Heart right ventricle (tissue), 16 donors: ENCODE measurements at regions not wholly inside any gene's neighbourhood (a gene's known extent, or its start where the extent isn't known, plus 50 kb on each side); places are given as distances from the start of the nearest gene placed in this dataset.

ENCODE experiments used
- ATAC-seq, 8 donors: fragments of 200-7000 bp; cut with Tn5 transposase; one replicate each; pipeline ENCODE4 v1.9.1; 2020; ENCODE audit warnings: mild to moderate bottlenecking in 8 of 8, moderate library complexity in 8 of 8, moderate number of reproducible peaks in 1 of 8
- DNase-seq, 2 donors: peaks; one replicate each; pipeline ENCODE4 v3.0.0-alpha.2; 2020
- H3K27ac ChIP-seq, 10 donors: fragments of 200-600 bp; sonication (generic) in 2 of 10; one replicate each; pipeline versions ENCODE4 v1.5.0 to v1.8.0; 2020 to 2022; ENCODE audit warnings: mild to moderate bottlenecking in 3 of 10
- H3K27me3 ChIP-seq, 7 donors: fragments of 200-600 bp; one replicate each; pipeline ENCODE4 v1.8.0; 2021 to 2022; ENCODE audit warnings: mild to moderate bottlenecking in 2 of 7
- H3K36me3 ChIP-seq, 9 donors: fragments of 200-600 bp; sonication (generic) in 1 of 9; one replicate each; pipeline versions ENCODE4 v1.5.0 to v1.8.0; 2020 to 2022; ENCODE audit warnings: mild to moderate bottlenecking in 2 of 9
- H3K4me1 ChIP-seq, 9 donors: fragments of 200-600 bp; sonication (generic) in 1 of 9; one replicate each; pipeline versions ENCODE4 v1.5.0 to v1.8.0; 2020 to 2022; ENCODE audit warnings: mild to moderate bottlenecking in 4 of 9
- H3K4me3 ChIP-seq, 10 donors: fragments of 200-600 bp; sonication (generic) in 2 of 10; one replicate each; pipeline versions ENCODE4 v1.5.0 to v1.8.0; 2020 to 2022; ENCODE audit warnings: mild to moderate bottlenecking in 7 of 10, moderate library complexity in 2 of 10
- H3K9me3 ChIP-seq, 11 donors: fragments of 200-600 bp in 10 of 11; sonication (generic) in 2 of 11; one replicate each; pipeline versions ENCODE4 v1.5.0 to v1.8.0; 2013 to 2022; ENCODE audit warnings: mild to moderate bottlenecking in 2 of 11, control low read depth in 1 of 11, moderate library complexity in 1 of 11
- CTCF ChIP-seq, 9 donors: fragments of 200-600 bp; sonication (generic) in 2 of 9; IDR thresholded peaks; one replicate each; pipeline versions ENCODE4 v1.5.0 to v1.8.0; 2021 to 2022; ENCODE audit warnings: antibody characterized with exemption in 9 of 9, mild to moderate bottlenecking in 5 of 9, moderate library complexity in 1 of 9
- WGBS, 2 donors: extraction: QIAGEN DNeasy Blood & Tissue Kit; methylation state at CpG; one replicate each; pipeline ENCODE4 v1.1.7; 2013; ENCODE audit warnings: inconsistent platforms in 1 of 2; 5-methylcytosine and 5-hydroxymethylcytosine counted together
- intact Hi-C, 10 donors: fragments of 100-400 bp; cut with DNase I; formaldehyde crosslinking; loops; one replicate each; pipeline versions ENCODE4 v1.11.1 to v1.14.2; 2022
- donor health status: Arrhythmogenic right ventricular cardiomyopathy.
- donor health status: ischemic (EF 13 %, LVEDD 7.1; RV severe dilation, severe dysfunction).
- donor health status: healthy with polysubstance abuse.
- donor health status: DM: no; HTN: yes; CAD: no.
- donor health status: DM: no; HTN: no; CAD: no.
- donor health status: ischemic (EF 25% LVEDD 6.9; RV normal size, moderate dysfunction).
- donor health status: ischemic (EF 25% LVEDD 5.7; RV mildly dilated, moderate dysfunction).
- donor health status: healthy.
- donor health status: DM: yes; HTN: yes; CAD: no.
- donor health status: Ischemic cardiomyopathy.
- donor health status: ischemic (EF 35%, LVEDD 5.7; RV mildly dilated, moderate dysfunction).
- donor health status: nonischemic (EF 11% LVEDD 7.7; RV severe dilation, severe dysfunction).
- donor health status: DM: yes; HTN: yes; CAD: no.
- donor health status: PGD.
- donor health status: ischemic (EF 29% LVEDD 5.4; RV normal size, mild dysfunction).
- donor health status: nonischemic (EF 23%, LVEDD 6.1; RV moderate dilation, normal function).

DNA sequence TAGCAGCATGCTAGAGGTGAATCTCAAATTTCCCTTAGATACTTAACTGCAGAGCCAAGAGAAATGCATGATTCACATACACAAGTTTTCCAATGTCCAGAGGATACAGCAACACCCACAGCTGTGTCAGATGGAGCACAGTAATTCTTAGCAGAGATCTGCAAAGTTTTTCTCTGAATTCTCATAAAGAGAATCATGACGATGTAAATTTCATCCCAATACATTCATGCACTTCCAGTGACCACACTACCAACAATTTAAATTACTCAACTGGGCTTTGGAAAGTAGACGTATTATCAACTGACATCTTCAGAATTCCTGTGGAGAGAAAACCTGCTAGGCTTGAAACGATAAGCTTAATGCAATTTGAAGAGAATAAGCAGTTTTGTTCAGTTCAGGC is 378.8 kb upstream of the TLE4 start:
- Histone ChIP-seq H3K27ac (no peak overlapping the region), H3K4me3 (no peak overlapping the region), H3K9me3 (no peaks in the 10 kb centered on the region), H3K27me3 (no peaks in the 10 kb centered on the region), H3K4me1 (peaks cover 0 to 10% (median 0%) of the 10 kb centered on the region in 9 donors), H3K36me3 (no peaks in the 10 kb centered on the region)
- WGBS, 2 donors = 84 to 90% methylated on average over 3 of the region's 3 CpGs
- ATAC-seq (no peak), DNase-seq (no peak)
- TF ChIP-seq CTCF (IDR thresholded peaks at IDR 0.05) = no peak
- intact Hi-C loops = no loop called here

- TF ChIP-seq CTCF (IDR thresholded peaks at IDR 0.05) = no peak
- no peak for DNase-seq
These were observed 378.1 kb upstream of the TLE4 start for GRCh38 chr9:79193501-79194223.

GRCh38 chr9:79195879-79196278 is 375.9 kb upstream of the TLE4 start:
- Histone ChIP-seq H3K4me3 (no peak overlapping the region), H3K9me3 (no peaks in the 10 kb centered on the region), H3K36me3 (no peaks in the 10 kb centered on the region), H3K4me1 (peaks cover 0 to 10% (median 0%) of the 10 kb centered on the region in 9 donors), H3K27ac (peak overlapping the region in 1 of 10 donors; percentile 15), H3K27me3 (no peaks in the 10 kb centered on the region)
- peak in 6 of 8 donors; percentile 31 to 71 (median 54) for ATAC-seq
- intact Hi-C loops = no loop called here
- DNase-seq = no peak
- no peak for TF ChIP-seq CTCF (IDR thresholded peaks at IDR 0.05)

More at GRCh38 chr9:79193501-79194223, 378.1 kb upstream of the TLE4 start:
- Histone ChIP-seq H3K4me1 (peaks cover 0 to 10% (median 0%) of the 10 kb centered on the region in 9 donors), H3K4me3 (no peak overlapping the region), H3K9me3 (no peaks in the 10 kb centered on the region), H3K27ac (no peak overlapping the region), H3K27me3 (no peaks in the 10 kb centered on the region), H3K36me3 (no peaks in the 10 kb centered on the region)
- ATAC-seq = no peak
- 90 to 94% methylated on average over 36 of the region's 36 CpGs for WGBS, 2 donors
- intact Hi-C loops = no loop called here

DNA sequence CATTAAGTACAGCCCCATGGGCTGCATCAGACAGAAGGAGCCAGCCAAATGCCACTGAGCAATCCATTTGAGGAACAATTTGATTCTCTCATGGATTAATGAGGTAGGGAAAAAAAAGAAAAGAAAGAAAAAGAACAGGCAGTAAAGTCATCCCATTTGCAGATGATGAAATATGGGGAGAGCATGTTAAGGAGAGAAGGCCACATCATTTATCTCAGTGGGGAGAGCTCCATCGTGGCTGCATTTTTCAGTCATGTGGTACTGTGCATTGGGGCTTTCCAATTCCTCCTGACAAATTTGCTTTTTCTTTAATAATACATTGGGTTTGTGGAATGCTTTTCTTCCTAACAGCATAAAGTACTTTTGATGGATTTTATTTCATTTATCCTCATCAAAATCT is 375.2 kb upstream of the TLE4 start:
- ATAC-seq (peak in 1 of 8 donors; percentile 26), DNase-seq (no peak)
- H3K27ac ChIP-seq = peak overlapping the region in 1 of 10 donors; percentile 15
- H3K9me3 ChIP-seq = no peaks in the 10 kb centered on the region
- no peak overlapping the region for H3K4me3 ChIP-seq
- WGBS, 2 donors = 49 to 65% methylated on average over 1 of the region's 1 CpG
- TF ChIP-seq CTCF (IDR thresholded peaks at IDR 0.05) = no peak
- H3K27me3 ChIP-seq = no peaks in the 10 kb centered on the region
- intact Hi-C loops = no loop called here
- peaks cover 0 to 10% (median 0%) of the 10 kb centered on the region in 9 donors for H3K4me1 ChIP-seq
- H3K36me3 ChIP-seq = no peaks in the 10 kb centered on the region
